Ecto neural progenitor cell (in vitro differentiated cells): ENCODE measurements at regions not wholly inside any gene's neighbourhood (a gene's known extent, or its start where the extent isn't known, plus 50 kb on each side); places are given as distances from the start of the nearest gene placed in this dataset.

ENCODE experiments used
- DNase-seq: peaks from one replicate; pipeline ENCODE4 v3.0.0-alpha.2; 2018; ENCODE audit warnings: low spot score

DNA sequence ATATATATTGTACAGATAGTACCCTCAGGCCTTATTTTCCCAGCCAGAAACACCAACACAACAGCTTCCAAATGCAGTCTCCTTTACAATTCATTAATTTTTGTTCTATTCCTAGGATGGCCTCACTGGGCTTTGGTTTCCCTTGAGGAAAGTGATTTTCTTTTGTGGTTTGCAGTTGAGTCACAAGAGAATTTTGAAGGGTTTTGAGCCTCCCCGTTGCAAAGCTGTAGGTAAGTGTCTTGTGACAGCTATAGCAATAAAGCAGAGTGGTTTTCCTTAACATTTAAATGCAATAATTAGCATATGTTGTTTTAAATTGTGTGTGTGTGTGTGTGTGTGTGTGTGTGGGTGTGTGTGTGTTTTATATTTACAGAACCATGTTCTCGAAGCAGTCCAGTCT is 54.1 kb upstream of the WDR17 start:
- DNase-seq = no peak

DNA sequence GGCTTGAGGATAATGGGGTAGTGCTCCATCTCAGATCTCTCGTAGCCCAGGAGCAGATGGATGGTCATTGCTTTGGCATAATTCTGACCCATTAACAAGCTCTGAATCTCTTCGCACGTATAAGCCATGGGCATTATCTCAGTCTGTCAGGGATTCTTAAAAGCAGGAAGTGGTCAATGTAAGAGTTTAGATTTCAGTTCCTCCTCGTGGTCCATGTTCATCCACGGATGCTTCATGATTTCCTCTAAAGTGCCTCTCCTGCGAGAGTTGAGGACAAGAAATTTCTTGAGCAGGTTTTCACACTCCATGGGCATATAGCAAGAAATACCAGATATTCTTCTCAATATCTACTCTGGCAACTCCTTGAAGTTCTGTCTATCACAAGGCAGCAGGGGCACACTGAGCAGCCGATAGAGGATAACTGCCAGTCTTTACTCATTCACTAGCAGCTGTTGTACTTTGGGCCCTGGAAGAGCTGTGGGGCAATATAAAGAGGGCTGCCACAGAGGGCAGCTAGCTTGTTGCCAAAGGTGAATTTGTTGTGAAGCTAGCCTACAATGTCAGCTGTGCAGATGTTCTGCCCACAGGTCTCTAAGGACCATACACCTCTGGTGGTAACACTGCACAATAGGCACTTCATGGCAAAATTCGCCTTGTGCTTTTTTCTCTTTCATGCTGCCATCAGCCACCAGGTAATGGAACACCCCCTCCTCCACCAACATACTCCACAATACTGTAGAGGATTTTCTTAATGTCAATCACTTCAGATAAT is 52.0 kb upstream of the WDR17 start:
- DNase-seq = no peak

DNA sequence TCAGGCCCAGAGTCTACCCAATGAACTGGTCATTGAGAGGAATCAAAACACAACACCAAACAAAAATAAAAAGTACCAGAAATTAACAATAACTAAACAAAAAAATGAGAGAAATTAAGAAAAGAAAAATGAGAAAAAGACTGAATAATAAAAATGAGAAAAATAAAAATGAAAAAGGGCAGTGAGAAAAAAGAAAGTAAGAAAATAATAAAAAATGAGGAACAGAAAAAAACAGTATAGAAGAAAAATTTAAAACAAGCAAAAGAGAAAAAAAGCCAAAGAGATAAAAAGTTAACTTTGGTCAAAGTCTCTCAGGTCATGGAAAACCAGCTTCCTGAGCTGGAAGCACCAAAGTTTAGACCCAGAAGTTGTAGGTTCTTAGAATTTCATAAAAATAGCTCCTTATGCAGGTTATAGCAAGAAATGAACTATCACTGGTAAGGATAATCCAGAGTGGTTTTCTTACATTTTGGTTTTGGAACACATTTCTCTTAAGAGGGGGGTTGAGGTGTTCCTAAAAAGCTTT is 51.0 kb upstream of the WDR17 start:
- no peak for DNase-seq
